ENCODE measurements at regions not wholly inside any gene's neighbourhood (a gene's known extent, or its start where the extent isn't known, plus 50 kb on each side); places are given as distances from the start of the nearest gene placed in this dataset.

GRCh38 chr10:94112321-94112720 lies 118.6 kb downstream of the PLCE1 start:
- no peaks in the 10 kb centered on the region; the same call in 1 of the 2 replicates for H3K4me1 Mint-ChIP-seq
- ChIA-PET CTCF (no interaction called here), POLR2A (no interaction called here)
- H3K27me3 Mint-ChIP-seq (ENCODE audit: low read depth), result no peaks in the 10 kb centered on the region
- no peak for ATAC-seq
- no peak overlapping the region for H3K4me3 Mint-ChIP-seq
- peaks cover 9% of the 10 kb centered on the region for H3K9me3 Mint-ChIP-seq
- DNase-seq (ENCODE audit: low spot score), result no peak
- H3K36me3 Mint-ChIP-seq, result no peaks in the 10 kb centered on the region
- H3K27ac Mint-ChIP-seq, result no peak overlapping the region
- TF ChIP-seq ZNF317 (CRISPR knock-in tag; IDR thresholded peaks at IDR 0.05; ENCODE audit: borderline replicate concordance, low read depth) (no peak), ZNF263 (CRISPR knock-in tag; IDR thresholded peaks at IDR 0.05; ENCODE audit: low read depth) (no peak), NFYB (CRISPR knock-in tag; conservative IDR thresholded peaks at IDR 0.05; ENCODE audit: low read depth) (no peak), USF2 (CRISPR knock-in tag; IDR thresholded peaks at IDR 0.05) (no peak), MAX (CRISPR knock-in tag; IDR thresholded peaks at IDR 0.05) (no peak), CREM (CRISPR knock-in tag; IDR thresholded peaks at IDR 0.05) (no peak), ZNF281 (CRISPR knock-in tag; IDR thresholded peaks at IDR 0.05) (no peak), IRF1 (CRISPR knock-in tag; IDR thresholded peaks at IDR 0.05) (no peak), E2F4 (CRISPR knock-in tag; IDR thresholded peaks at IDR 0.05; ENCODE audit: borderline replicate concordance, low read depth) (no peak), ATF3 (CRISPR knock-in tag; conservative IDR thresholded peaks at IDR 0.05) (no peak)

- Mint-ChIP-seq H3K4me3 (no peak overlapping the region), H3K27ac (no peak overlapping the region), H3K9me3 (peaks cover 18% of the 10 kb centered on the region), H3K4me1 (no peaks in the 10 kb centered on the region), H3K27me3 (ENCODE audit: low read depth) (no peaks in the 10 kb centered on the region), H3K36me3 (peaks cover 3% of the 10 kb centered on the region; the same call in 1 of the 2 replicates)
- DNase-seq (ENCODE audit: low spot score), result no peak
- ATAC-seq, result no peak
- ChIA-PET POLR2A (no interaction called here), CTCF (no interaction called here)
- TF ChIP-seq NR3C1 (CRISPR knock-in tag; conservative IDR thresholded peaks at IDR 0.05; ENCODE audit: low read depth) (no peak), TCF7 (CRISPR knock-in tag; IDR thresholded peaks at IDR 0.05; ENCODE audit: low read depth) (no peak), CREB1 (CRISPR knock-in tag; IDR thresholded peaks at IDR 0.05) (no peak), CTCF (IDR thresholded peaks at IDR 0.05) (no peak), GTF2I (CRISPR knock-in tag; conservative IDR thresholded peaks at IDR 0.05) (no peak), EMX1 (CRISPR knock-in tag; IDR thresholded peaks at IDR 0.05) (no peak), ZNF263 (CRISPR knock-in tag; IDR thresholded peaks at IDR 0.05; ENCODE audit: low read depth) (no peak), MAX (CRISPR knock-in tag; IDR thresholded peaks at IDR 0.05) (no peak), NFATC4 (CRISPR knock-in tag; IDR thresholded peaks at IDR 0.05) (no peak), FOXP1 (CRISPR knock-in tag; IDR thresholded peaks at IDR 0.05; ENCODE audit: borderline replicate concordance) (no peak), AFF4 (CRISPR knock-in tag; IDR thresholded peaks at IDR 0.05; ENCODE audit: borderline replicate concordance) (no peak), STAT6 (CRISPR knock-in tag; conservative IDR thresholded peaks at IDR 0.05; ENCODE audit: low read depth) (no peak)
Observed at GRCh38 chr10:94115725-94116124, 122.0 kb downstream of the PLCE1 start.

All from WTC11 (cell line).